Endothelial cell of umbilical vein (primary cell): ENCODE measurements at regions not wholly inside any gene's neighbourhood (a gene's known extent, or its start where the extent isn't known, plus 50 kb on each side); places are given as distances from the start of the nearest gene placed in this dataset.
"Not testable (repeated sequence)": the region's sequence is repeated elsewhere in the genome, so short reads cannot be mapped to it uniquely, and the experiment has no call there.

Experiments used
- BruUV-seq: library from RNA; stranded (reverse); fragments of 400-500 nt; replicated peaks from 2 replicates; lab custom pipeline; 2021; lab: Mats Ljungman, UMichigan
- CTCF ChIA-PET: fragments of 300-600, 350-600 bp; sonication (Branson Sonifier 250); formaldehyde crosslinking; loops from one replicate; lab custom pipeline; 2021; ENCODE audit warnings: antibody characterized with exemption, inconsistent platforms; lab: Charles Lee
- POLR2A ChIA-PET: fragments of 300-600, 350-600 bp; sonication (Branson Sonifier 250); formaldehyde crosslinking; loops from one replicate; lab custom pipeline; 2021; ENCODE audit warnings: antibody characterized with exemption, inconsistent platforms; lab: Charles Lee
- DNase-seq: peaks from one replicate; pipeline ENCODE4 v3.0.0-alpha.2; 2011; ENCODE audit warnings: low read depth, low spot score
- FAIRE-seq: peaks from 2 replicates; lab custom pipeline; 2011; peaks lifted over from hg19 to GRCh38; lab: Jason Lieb, UNC
- H2AFZ ChIP-seq: 2 replicates; pipeline ENCODE4 v1.6.0; 2012; ENCODE audit warnings: low read depth, low read length, control low read depth, inconsistent platforms
- H3K27ac ChIP-seq: 2 replicates; pipeline ENCODE4 v1.5.1; 2011; ENCODE audit warnings: low read depth, mild to moderate bottlenecking, control low read depth, low read length, moderate library complexity; ENCODE audit not compliant: insufficient read depth
- H3K27me3 ChIP-seq, 2 experiments: 2 replicates each; pipeline versions ENCODE4 v1.6.0 to v1.6.1; 2011; ENCODE audit warnings: low read length in 2 of 2, mixed read lengths in 1 of 2; ENCODE audit not compliant: control insufficient read depth in 2 of 2, insufficient read depth in 2 of 2
- H3K36me3 ChIP-seq, 2 experiments: 2 replicates in 1 of 2; 3 replicates in 1 of 2; pipeline ENCODE4 v1.5.1; 2011; ENCODE audit warnings: low read length in 2 of 2, mild to moderate bottlenecking in 1 of 2, moderate library complexity in 1 of 2; ENCODE audit not compliant: control insufficient read depth in 2 of 2, insufficient read depth in 2 of 2; ENCODE audit errors: extremely low read depth in 1 of 2
- H3K4me1 ChIP-seq: 3 replicates; pipeline ENCODE4 v1.5.1; 2011; ENCODE audit warnings: mild to moderate bottlenecking, low read length; ENCODE audit not compliant: control insufficient read depth, insufficient read depth; ENCODE audit errors: extremely low read depth
- H3K4me2 ChIP-seq: 2 replicates; pipeline ENCODE4 v1.6.1; 2011; ENCODE audit warnings: low read length, control low read depth, mixed read lengths; ENCODE audit not compliant: insufficient read depth
- H3K4me3 ChIP-seq, 3 experiments: fragments of 200-600 bp in 1 of 3; sonication (generic), shearing (Covaris generic) in 1 of 3; replicated peaks in 1 of 3; 2 replicates each; pipeline ENCODE4 v1.5.1; 2011 to 2016; ENCODE audit warnings: control low read depth in 3 of 3, low read length in 3 of 3, mild to moderate bottlenecking in 2 of 3, inconsistent platforms in 1 of 3, low read depth in 1 of 3, moderate library complexity in 1 of 3; ENCODE audit not compliant: insufficient read depth in 1 of 3
- H3K79me2 ChIP-seq: 2 replicates; pipeline ENCODE4 v1.6.0; 2012; ENCODE audit warnings: low read length, inconsistent platforms; ENCODE audit not compliant: control insufficient read depth, insufficient read depth
- H3K9ac ChIP-seq: replicated peaks from 2 replicates; pipeline ENCODE3; 2011; ENCODE audit warnings: low read length, control low read depth; ENCODE audit not compliant: insufficient read depth; ENCODE audit errors: extremely low read depth
- H3K9me1 ChIP-seq: replicated peaks from 3 replicates; pipeline ENCODE4 v1.6.0; 2011; ENCODE audit warnings: mild to moderate bottlenecking, low read length; ENCODE audit not compliant: control insufficient read depth, insufficient read depth; ENCODE audit errors: extremely low read depth
- H3K9me3 ChIP-seq: replicated peaks from 2 replicates; pipeline ENCODE4 v1.5.1; 2012; ENCODE audit warnings: low read length, inconsistent platforms; ENCODE audit not compliant: control insufficient read depth, insufficient read depth
- H4K20me1 ChIP-seq: replicated peaks from 2 replicates; pipeline ENCODE3; 2011; ENCODE audit warnings: mild to moderate bottlenecking, low read length; ENCODE audit not compliant: control insufficient read depth, insufficient read depth; ENCODE audit errors: extremely low read depth
- EZH2 ChIP-seq: IDR thresholded peaks from 2 replicates; pipeline ENCODE4 v1.6.1; 2012; ENCODE audit warnings: borderline replicate concordance, low read depth, mild to moderate bottlenecking, moderate library complexity, low read length, inconsistent platforms; ENCODE audit not compliant: severe bottlenecking
- FOS ChIP-seq: IDR thresholded peaks from 2 replicates; pipeline ENCODE4 v1.6.1; 2011; ENCODE audit warnings: mild to moderate bottlenecking, low read length, moderate library complexity, borderline replicate concordance; ENCODE audit not compliant: insufficient read depth
- GATA2 ChIP-seq: IDR thresholded peaks from 2 replicates; pipeline ENCODE4 v1.7.0; 2011; ENCODE audit warnings: low read depth, mild to moderate bottlenecking, moderate library complexity, mixed read lengths, low read length; ENCODE audit not compliant: insufficient read length, insufficient read depth
- JUN ChIP-seq: IDR thresholded peaks from 2 replicates; pipeline ENCODE4 v1.6.1; 2011; ENCODE audit warnings: borderline replicate concordance, low read depth; ENCODE audit not compliant: insufficient read length, insufficient read depth
- MYC ChIP-seq: IDR thresholded peaks from one replicate; pipeline ENCODE4 v1.6.1; 2011; ENCODE audit warnings: mild to moderate bottlenecking, low read depth, low read length
- POLR2A ChIP-seq: IDR thresholded peaks from 2 replicates; pipeline ENCODE4 v1.6.1; 2012; ENCODE audit warnings: low read depth, mild to moderate bottlenecking, control low read depth, low read length
- POLR2AphosphoS5 ChIP-seq: IDR thresholded peaks from 2 replicates; pipeline ENCODE4 v1.6.1; 2012; ENCODE audit warnings: low read depth, mild to moderate bottlenecking, control low read depth, low read length, moderate library complexity; ENCODE audit not compliant: insufficient read depth
- dilution Hi-C: fragments of 300-500 bp; cut with MboI; formaldehyde crosslinking; loops from one replicate; pipeline ENCODE4 v1.15.0; 2019; ENCODE audit warnings: low sequenced_read_pairs; ENCODE audit not compliant: extremely low pct_ligation_motif_present
- intact Hi-C: fragments of 100-400 bp; cut with micrococcal nuclease; formaldehyde crosslinking; loops from one replicate; pipeline ENCODE4 v1.10.0; 2022
- TF ChIP-seq, protein P1 (sequence below): IDR thresholded peaks from 2 replicates; pipeline ENCODE4 v1.6.1; 2011; ENCODE audit not compliant: insufficient read depth, insufficient read length
- TF ChIP-seq, protein P2 (sequence below), 2 donors: IDR thresholded peaks; 1 replicate in 1 of 2; 2 replicates in 1 of 2; pipeline ENCODE4 v1.5.1; 2011; ENCODE audit warnings: low read length in 2 of 2, mild to moderate bottlenecking in 2 of 2, moderate library complexity in 2 of 2, control low read depth in 1 of 2, inconsistent platforms in 1 of 2, low read depth in 1 of 2; ENCODE audit not compliant: insufficient read depth in 1 of 2; ENCODE audit errors: extremely low read depth in 1 of 2

DNA sequence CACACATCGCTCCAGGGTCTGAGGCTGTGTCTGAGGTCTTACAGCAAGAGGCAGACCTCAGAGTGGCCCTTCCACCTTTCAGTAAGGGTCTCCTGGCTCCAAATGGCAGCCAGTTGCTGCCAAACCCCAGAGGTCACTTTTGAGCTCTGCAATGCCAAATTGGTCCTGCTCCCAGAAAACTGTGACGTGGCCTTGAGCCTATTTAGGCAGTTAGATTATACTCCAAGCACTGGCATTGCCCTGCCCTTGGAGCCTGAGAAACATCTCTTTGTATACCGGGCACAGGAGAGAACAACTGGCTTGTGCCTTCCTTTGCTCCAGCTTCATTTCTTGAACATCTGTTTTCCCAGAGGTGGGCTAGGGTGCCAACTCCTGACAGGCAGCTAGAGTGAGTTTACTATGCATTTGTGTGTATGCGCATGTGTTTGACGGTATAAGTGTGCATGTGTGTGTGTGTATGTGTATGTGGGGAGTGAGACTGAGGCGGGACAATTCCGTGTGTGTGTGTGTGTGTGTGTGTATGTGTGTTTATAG is 134.5 kb downstream of the IER5 start:
- POLR2A ChIA-PET = no interaction called here
- BruUV-seq = no TSS peak

DNA sequence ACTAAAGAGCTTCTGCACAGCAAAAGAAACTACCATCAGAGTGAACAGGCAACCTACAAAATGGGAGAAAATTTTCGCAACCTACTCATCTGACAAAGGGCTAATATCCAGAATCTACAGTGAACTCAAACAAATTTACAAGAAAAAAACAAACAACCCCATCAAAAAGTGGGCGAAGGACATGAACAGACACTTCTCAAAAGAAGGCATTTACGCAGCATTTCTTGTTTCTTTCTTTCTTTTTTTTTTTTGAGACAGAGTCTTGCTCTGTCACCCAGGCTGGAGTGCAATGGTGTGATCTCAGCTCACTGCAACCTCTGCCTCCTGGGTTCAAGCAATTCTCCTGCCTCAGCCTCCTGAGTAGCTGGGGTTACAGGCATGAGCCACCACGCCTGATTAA is 138.2 kb downstream of the IER5 start:
- H3K27me3 ChIP-seq, H3K9me1 ChIP-seq, BruUV-seq, H3K9me3 ChIP-seq, dilution Hi-C loops, H3K4me2 ChIP-seq, intact Hi-C loops, H3K27ac ChIP-seq, H3K4me3 ChIP-seq, H3K4me1 ChIP-seq, POLR2A ChIA-PET, H3K9ac ChIP-seq, H3K36me3 ChIP-seq, H3K79me2 ChIP-seq, H4K20me1 ChIP-seq, DNase-seq, H2AFZ ChIP-seq, FAIRE-seq: not testable (repeated sequence)
- CTCF ChIA-PET = interaction anchor here (2.2 kb wide), 1 partner anchor 198 kb away, joined by 12 read pairs; no protein-coding TSS in a partner anchor

More for the DNA sequence above, 134.5 kb downstream of the IER5 start:
- H3K9me3 ChIP-seq = no peaks in the 10 kb centered on the region
- no peak for FAIRE-seq
- no peak for TF ChIP-seq MYC
- no peak for TF ChIP-seq GATA2
- no peak for TF ChIP-seq POLR2A
- no peak for TF ChIP-seq EZH2
- TF ChIP-seq FOS = no peak
- TF ChIP-seq, protein P1, sequence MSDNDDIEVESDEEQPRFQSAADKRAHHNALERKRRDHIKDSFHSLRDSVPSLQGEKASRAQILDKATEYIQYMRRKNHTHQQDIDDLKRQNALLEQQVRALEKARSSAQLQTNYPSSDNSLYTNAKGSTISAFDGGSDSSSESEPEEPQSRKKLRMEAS = no peak
- TF ChIP-seq POLR2AphosphoS5 = no peak
- TF ChIP-seq, protein P2, sequence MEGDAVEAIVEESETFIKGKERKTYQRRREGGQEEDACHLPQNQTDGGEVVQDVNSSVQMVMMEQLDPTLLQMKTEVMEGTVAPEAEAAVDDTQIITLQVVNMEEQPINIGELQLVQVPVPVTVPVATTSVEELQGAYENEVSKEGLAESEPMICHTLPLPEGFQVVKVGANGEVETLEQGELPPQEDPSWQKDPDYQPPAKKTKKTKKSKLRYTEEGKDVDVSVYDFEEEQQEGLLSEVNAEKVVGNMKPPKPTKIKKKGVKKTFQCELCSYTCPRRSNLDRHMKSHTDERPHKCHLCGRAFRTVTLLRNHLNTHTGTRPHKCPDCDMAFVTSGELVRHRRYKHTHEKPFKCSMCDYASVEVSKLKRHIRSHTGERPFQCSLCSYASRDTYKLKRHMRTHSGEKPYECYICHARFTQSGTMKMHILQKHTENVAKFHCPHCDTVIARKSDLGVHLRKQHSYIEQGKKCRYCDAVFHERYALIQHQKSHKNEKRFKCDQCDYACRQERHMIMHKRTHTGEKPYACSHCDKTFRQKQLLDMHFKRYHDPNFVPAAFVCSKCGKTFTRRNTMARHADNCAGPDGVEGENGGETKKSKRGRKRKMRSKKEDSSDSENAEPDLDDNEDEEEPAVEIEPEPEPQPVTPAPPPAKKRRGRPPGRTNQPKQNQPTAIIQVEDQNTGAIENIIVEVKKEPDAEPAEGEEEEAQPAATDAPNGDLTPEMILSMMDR (IDR thresholded peaks at IDR 0.05; ENCODE audit: extremely low read depth in 1 of 2, insufficient read depth in 1 of 2, low read depth in 1 of 2, low read length in 2 of 2) = no peak
- TF ChIP-seq JUN = no peak
- H3K4me2 ChIP-seq = no peak overlapping the region
- DNase-seq = no peak
- H4K20me1 ChIP-seq = no peaks in the 10 kb centered on the region
- H3K4me3 ChIP-seq = no peak overlapping the region
- no peaks in the 10 kb centered on the region for H3K79me2 ChIP-seq
- no peak overlapping the region for H3K9ac ChIP-seq
- no peak overlapping the region for H2AFZ ChIP-seq
- CTCF ChIA-PET = interaction anchor here (0.6 to 1.2 kb wide), 2 partner anchors 12 to 42 kb away, joined by 3 to 5 read pairs; no protein-coding TSS in a partner anchor
- intact Hi-C loops (no loop called here), dilution Hi-C loops (loop anchor here (25.0 kb wide), 1 partner anchor 189 kb away; no protein-coding TSS in a partner anchor)
- H3K4me1 ChIP-seq = no peaks in the 10 kb centered on the region
- H3K27me3 ChIP-seq = no peaks in the 10 kb centered on the region
- H3K27ac ChIP-seq = no peak overlapping the region
- no peaks in the 10 kb centered on the region for H3K9me1 ChIP-seq
- no peaks in the 10 kb centered on the region for H3K36me3 ChIP-seq
